GM12865 (cell line): ENCODE measurements at regions not wholly inside any gene's neighbourhood (a gene's known extent, or its start where the extent isn't known, plus 50 kb on each side); places are given as distances from the start of the nearest gene placed in this dataset.
"Not testable (repeated sequence)": the region's sequence is repeated elsewhere in the genome, so short reads cannot be mapped to it uniquely, and the experiment has no call there.

Experiments used
- DNase-seq: peaks from one replicate; pipeline ENCODE4 v3.0.0; 2010; ENCODE audit warnings: low read depth
- H3K4me3 ChIP-seq: 2 replicates; pipeline ENCODE4 v1.5.1; 2011; ENCODE audit warnings: mild to moderate bottlenecking, low read depth, low read length, control low read depth
- TF ChIP-seq, protein P1 (sequence below): IDR thresholded peaks from 2 replicates; pipeline ENCODE4 v1.5.1; 2011; ENCODE audit warnings: low read length, control low read depth, low read depth, inconsistent platforms; ENCODE audit not compliant: insufficient read depth; ENCODE audit errors: missing control alignments

GRCh38 chrX:142613403-142613802, 408.3 kb upstream of the MAGEC2 start:
- DNase-seq = no peak
- TF ChIP-seq, protein P1, sequence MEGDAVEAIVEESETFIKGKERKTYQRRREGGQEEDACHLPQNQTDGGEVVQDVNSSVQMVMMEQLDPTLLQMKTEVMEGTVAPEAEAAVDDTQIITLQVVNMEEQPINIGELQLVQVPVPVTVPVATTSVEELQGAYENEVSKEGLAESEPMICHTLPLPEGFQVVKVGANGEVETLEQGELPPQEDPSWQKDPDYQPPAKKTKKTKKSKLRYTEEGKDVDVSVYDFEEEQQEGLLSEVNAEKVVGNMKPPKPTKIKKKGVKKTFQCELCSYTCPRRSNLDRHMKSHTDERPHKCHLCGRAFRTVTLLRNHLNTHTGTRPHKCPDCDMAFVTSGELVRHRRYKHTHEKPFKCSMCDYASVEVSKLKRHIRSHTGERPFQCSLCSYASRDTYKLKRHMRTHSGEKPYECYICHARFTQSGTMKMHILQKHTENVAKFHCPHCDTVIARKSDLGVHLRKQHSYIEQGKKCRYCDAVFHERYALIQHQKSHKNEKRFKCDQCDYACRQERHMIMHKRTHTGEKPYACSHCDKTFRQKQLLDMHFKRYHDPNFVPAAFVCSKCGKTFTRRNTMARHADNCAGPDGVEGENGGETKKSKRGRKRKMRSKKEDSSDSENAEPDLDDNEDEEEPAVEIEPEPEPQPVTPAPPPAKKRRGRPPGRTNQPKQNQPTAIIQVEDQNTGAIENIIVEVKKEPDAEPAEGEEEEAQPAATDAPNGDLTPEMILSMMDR = no peak
- no peak overlapping the region for H3K4me3 ChIP-seq

DNA sequence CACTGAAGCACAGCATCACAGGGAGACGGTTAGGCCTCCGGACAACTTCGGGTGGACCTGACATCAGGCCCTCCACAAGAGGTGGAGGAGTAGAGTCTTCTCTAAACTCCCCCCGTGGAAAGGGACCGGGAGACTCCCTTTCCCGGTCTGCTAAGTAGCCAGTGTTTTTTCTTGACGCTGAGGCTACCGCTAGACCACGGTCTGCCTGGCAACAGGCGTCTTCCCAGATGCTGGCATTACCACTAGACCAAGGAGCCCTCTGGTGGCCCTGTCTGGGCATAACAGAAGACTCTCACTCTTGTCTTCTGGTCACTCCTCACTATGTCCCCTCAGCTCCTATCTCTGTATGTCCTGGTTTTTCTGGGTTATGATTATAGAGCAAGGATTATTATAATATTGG, 401.5 kb upstream of the MAGEC2 start:
- not testable (repeated sequence) for H3K4me3 ChIP-seq, DNase-seq
- TF ChIP-seq, protein P1 = peak; percentile 8

DNA sequence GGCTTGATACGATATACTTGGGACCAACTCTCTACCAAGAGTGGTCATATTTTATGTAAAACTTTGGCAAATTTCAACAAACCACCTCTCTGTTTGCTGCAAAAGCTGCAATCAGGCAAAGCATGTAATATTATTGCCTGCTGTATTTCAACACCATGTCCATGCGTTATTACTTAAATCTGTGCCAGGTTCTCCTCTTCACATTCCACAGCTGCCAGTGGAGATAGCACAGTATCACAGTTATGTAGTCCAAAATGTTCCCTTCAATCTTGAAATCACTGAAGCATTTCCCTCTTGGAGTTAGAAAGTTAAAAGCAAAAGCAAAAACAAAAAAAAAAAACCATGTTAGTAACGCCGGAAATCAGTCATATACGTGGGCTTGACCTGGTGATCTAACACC, 396.7 kb upstream of the MAGEC2 start:
- TF ChIP-seq, protein P1 = no peak
- no peak for DNase-seq
- no peak overlapping the region for H3K4me3 ChIP-seq

DNA sequence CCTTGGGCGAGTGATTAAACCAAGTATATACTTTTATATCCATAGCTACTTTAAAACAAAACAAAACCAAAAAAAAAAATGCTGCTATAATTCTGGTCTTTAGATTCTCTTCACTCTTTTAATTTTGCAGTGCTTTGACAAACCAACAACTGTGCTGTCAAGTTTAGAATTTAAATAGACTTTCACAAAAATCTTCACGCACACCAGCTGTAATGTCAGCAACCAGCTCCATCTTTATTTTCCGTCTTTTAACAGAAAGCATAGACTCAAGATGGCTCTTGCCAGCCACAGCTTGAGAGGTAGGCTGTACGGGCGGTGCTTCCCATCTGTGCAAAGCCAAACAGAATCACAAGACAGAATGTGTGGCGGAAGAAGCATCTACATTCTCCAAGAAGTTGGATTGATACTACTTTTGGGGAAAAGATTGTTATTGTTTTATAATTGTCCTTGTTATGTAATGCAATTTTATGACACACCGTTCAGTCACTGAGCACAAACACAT, 388.3 kb upstream of the MAGEC2 start:
- no peak overlapping the region for H3K4me3 ChIP-seq
- TF ChIP-seq, protein P1 = no peak
- no peak for DNase-seq

- DNase-seq = no peak
- TF ChIP-seq, protein P1 = no peak
- H3K4me3 ChIP-seq = no peak overlapping the region
Measured at GRCh38 chrX:142576615-142577014, 371.5 kb upstream of the MAGEC2 start.

DNA sequence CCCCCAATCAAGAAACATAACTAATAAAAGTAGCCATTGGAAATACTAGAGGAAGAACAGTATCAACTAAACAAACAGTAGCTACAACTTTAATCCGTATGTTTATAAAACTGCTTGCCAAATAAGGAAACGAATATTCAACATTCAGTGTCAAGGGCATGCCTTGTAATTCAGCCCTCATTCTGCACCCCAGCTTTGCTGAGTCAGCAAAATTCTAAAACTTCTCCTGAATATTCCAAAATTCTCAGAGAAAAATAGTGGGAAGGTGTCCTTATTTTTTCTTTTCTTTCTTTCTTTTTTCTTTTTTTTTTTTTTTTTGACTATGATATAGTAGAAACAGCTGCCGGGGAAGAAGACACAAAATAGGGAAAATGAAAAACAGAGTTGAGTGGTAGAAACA, 344.8 kb upstream of the MAGEC2 start:
- H3K4me3 ChIP-seq = no peak overlapping the region
- TF ChIP-seq, protein P1 = no peak
- no peak for DNase-seq

GRCh38 chrX:142505839-142506238, 300.7 kb upstream of the MAGEC2 start:
- TF ChIP-seq, protein P1 = no peak
- no peak overlapping the region for H3K4me3 ChIP-seq
- no peak for DNase-seq
